ENCODE measurements at regions not wholly inside any gene's neighbourhood (a gene's known extent, or its start where the extent isn't known, plus 50 kb on each side); places are given as distances from the start of the nearest gene placed in this dataset.
"Not testable (repeated sequence)": the region's sequence is repeated elsewhere in the genome, so short reads cannot be mapped to it uniquely, and the experiment has no call there.

- H3K4me3 ChIP-seq (ENCODE audit: low read depth, low read length), result no peak overlapping the region
- WGBS, result 76% methylated on average over 2 of the region's 2 CpGs
Observed at GRCh38 chr3:20832963-20833362, 647.0 kb upstream of the SGO1 start.

DNA sequence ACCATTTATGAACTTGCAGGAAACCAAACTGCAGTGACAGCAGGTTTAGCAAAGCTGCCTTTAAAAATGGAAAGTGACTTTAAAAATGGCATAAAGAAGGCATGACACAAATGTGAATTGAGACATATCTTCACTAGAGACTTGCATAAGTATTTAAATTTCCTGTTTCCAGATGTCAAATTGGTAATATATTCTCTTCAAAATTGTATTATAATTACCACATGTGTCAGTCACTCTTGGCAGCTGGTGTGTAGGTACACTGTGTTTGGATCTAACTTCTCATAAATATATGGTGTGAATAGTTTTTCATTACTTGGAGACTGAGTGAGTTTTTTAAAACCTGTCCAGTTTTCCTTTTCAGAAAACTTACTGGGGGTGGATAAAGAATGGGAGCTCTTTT lies 636.2 kb upstream of the SGO1 start:
- H3K4me3 ChIP-seq (ENCODE audit: low read depth, low read length), result no peak overlapping the region
- no peaks in the 10 kb centered on the region for H3K4me1 ChIP-seq (ENCODE audit: insufficient read depth)
- no peaks in the 10 kb centered on the region for H3K36me3 ChIP-seq (ENCODE audit: insufficient read depth)
- H3K27ac ChIP-seq (ENCODE audit: low read depth), result no peak overlapping the region
- DNase-seq (ENCODE audit: extremely low spot score), result no peak

More at GRCh38 chr3:20832963-20833362, 647.0 kb upstream of the SGO1 start:
- no peaks in the 10 kb centered on the region for H3K4me1 ChIP-seq (ENCODE audit: insufficient read depth)
- no peak overlapping the region for H3K27ac ChIP-seq (ENCODE audit: low read depth)
- H3K36me3 ChIP-seq (ENCODE audit: insufficient read depth), result no peaks in the 10 kb centered on the region
- DNase-seq (ENCODE audit: extremely low spot score), result no peak

- not testable (repeated sequence) for DNase-seq (ENCODE audit: extremely low spot score); H3K4me1 ChIP-seq (ENCODE audit: insufficient read depth); H3K36me3 ChIP-seq (ENCODE audit: insufficient read depth); H3K27ac ChIP-seq (ENCODE audit: low read depth); H3K4me3 ChIP-seq (ENCODE audit: low read depth, low read length)
- WGBS, result 88% methylated on average over 9 of the region's 9 CpGs
Observed at GRCh38 chr3:20820872-20821271, 634.9 kb upstream of the SGO1 start.

GRCh38 chr3:20811631-20812030 lies 625.6 kb upstream of the SGO1 start:
- H3K4me3 ChIP-seq (ENCODE audit: low read depth, low read length), result no peak overlapping the region
- DNase-seq (ENCODE audit: extremely low spot score), result no peak
- H3K4me1 ChIP-seq (ENCODE audit: insufficient read depth), result no peaks in the 10 kb centered on the region
- 76% methylated on average over 2 of the region's 2 CpGs for WGBS
- H3K27ac ChIP-seq (ENCODE audit: low read depth), result no peak overlapping the region
- no peaks in the 10 kb centered on the region for H3K36me3 ChIP-seq (ENCODE audit: insufficient read depth)

- DNase-seq (ENCODE audit: extremely low spot score), result no peak
- no peaks in the 10 kb centered on the region for H3K4me1 ChIP-seq (ENCODE audit: insufficient read depth)
- no peak overlapping the region for H3K27ac ChIP-seq (ENCODE audit: low read depth)
- WGBS, result 65% methylated on average over 2 of the region's 2 CpGs
- H3K36me3 ChIP-seq (ENCODE audit: insufficient read depth), result no peaks in the 10 kb centered on the region
- no peak overlapping the region for H3K4me3 ChIP-seq (ENCODE audit: low read depth, low read length)
Observed at GRCh38 chr3:20811006-20811405, 625.0 kb upstream of the SGO1 start.

GRCh38 chr3:20810555-20810954 lies 624.5 kb upstream of the SGO1 start:
- Histone ChIP-seq H3K36me3 (ENCODE audit: insufficient read depth) (no peaks in the 10 kb centered on the region), H3K4me3 (ENCODE audit: low read depth, low read length) (no peak overlapping the region), H3K27ac (ENCODE audit: low read depth) (no peak overlapping the region), H3K4me1 (ENCODE audit: insufficient read depth) (no peaks in the 10 kb centered on the region)
- no peak for DNase-seq (ENCODE audit: extremely low spot score)

GRCh38 chr3:20809356-20809755 lies 623.4 kb upstream of the SGO1 start:
- Histone ChIP-seq H3K4me1 (ENCODE audit: insufficient read depth) (no peaks in the 10 kb centered on the region), H3K27ac (ENCODE audit: low read depth) (no peak overlapping the region), H3K36me3 (ENCODE audit: insufficient read depth) (no peaks in the 10 kb centered on the region), H3K4me3 (ENCODE audit: low read depth, low read length) (no peak overlapping the region)
- DNase-seq (ENCODE audit: extremely low spot score), result no peak
- WGBS, result 87% methylated on average over 3 of the region's 3 CpGs

DNA sequence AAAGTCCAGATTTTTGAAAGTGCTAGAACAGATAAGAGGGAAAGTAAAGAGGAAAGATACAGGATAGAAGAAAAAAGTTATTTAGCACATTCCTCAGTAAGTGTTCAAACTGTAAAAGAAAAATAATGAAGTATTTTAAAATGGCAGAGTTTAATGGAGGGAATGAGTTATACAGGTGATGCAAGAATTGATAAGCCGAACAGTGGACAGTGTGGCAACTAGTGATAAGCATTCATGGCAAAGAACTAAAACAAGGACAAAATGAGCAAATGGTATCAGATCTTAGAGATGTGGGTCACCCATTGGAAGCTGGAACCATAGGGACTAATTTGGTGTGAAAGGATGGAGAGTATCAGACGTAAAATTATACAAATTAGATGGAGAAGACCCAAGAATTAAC lies 622.9 kb upstream of the SGO1 start:
- Histone ChIP-seq H3K36me3 (ENCODE audit: insufficient read depth) (no peaks in the 10 kb centered on the region), H3K4me1 (ENCODE audit: insufficient read depth) (no peaks in the 10 kb centered on the region), H3K4me3 (ENCODE audit: low read depth, low read length) (no peak overlapping the region), H3K27ac (ENCODE audit: low read depth) (no peak overlapping the region)
- DNase-seq (ENCODE audit: extremely low spot score), result no peak
- WGBS, result 95% methylated on average over 2 of the region's 2 CpGs

DNA sequence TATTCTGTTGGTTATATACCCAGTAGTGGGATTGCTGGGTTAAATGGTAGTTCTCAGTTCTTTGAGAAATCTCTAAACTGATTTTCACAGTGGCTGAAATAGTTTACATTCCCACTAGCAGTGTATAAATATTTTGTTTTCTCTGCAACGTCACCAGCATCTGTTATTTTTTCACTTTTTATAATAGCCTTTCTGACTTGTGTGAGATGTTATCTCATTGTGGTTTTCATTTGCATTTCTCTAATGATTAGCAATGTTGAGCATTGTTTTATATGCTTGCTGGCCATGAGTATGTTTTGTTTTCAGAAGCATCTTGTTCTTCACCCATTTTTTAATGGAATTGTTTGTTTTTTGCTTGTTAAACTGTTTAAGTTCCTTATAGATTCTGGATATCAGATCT lies 612.7 kb upstream of the SGO1 start:
- no peaks in the 10 kb centered on the region for H3K36me3 ChIP-seq (ENCODE audit: insufficient read depth)
- DNase-seq (ENCODE audit: extremely low spot score), result no peak
- WGBS, result 52% methylated on average over 1 of the region's 1 CpG
- no peak overlapping the region for H3K4me3 ChIP-seq (ENCODE audit: low read depth, low read length)
- H3K27ac ChIP-seq (ENCODE audit: low read depth), result no peak overlapping the region
- H3K4me1 ChIP-seq (ENCODE audit: insufficient read depth), result no peaks in the 10 kb centered on the region

- 41% methylated on average over 4 of the region's 4 CpGs for WGBS
- Histone ChIP-seq H3K4me3 (ENCODE audit: low read depth, low read length) (no peak overlapping the region), H3K36me3 (ENCODE audit: insufficient read depth) (no peaks in the 10 kb centered on the region), H3K27ac (ENCODE audit: low read depth) (no peak overlapping the region), H3K4me1 (ENCODE audit: insufficient read depth) (no peaks in the 10 kb centered on the region)
- DNase-seq (ENCODE audit: extremely low spot score), result no peak
Observed at GRCh38 chr3:20787005-20787404, 601.0 kb upstream of the SGO1 start.

- 71% methylated on average over 1 of the region's 1 CpG for WGBS
- no peak for DNase-seq (ENCODE audit: extremely low spot score)
- Histone ChIP-seq H3K27ac (ENCODE audit: low read depth) (no peak overlapping the region), H3K4me3 (ENCODE audit: low read depth, low read length) (no peak overlapping the region), H3K36me3 (ENCODE audit: insufficient read depth) (no peaks in the 10 kb centered on the region), H3K4me1 (ENCODE audit: insufficient read depth) (no peaks in the 10 kb centered on the region)
Observed at GRCh38 chr3:20776692-20777091, 590.7 kb upstream of the SGO1 start.

DNA sequence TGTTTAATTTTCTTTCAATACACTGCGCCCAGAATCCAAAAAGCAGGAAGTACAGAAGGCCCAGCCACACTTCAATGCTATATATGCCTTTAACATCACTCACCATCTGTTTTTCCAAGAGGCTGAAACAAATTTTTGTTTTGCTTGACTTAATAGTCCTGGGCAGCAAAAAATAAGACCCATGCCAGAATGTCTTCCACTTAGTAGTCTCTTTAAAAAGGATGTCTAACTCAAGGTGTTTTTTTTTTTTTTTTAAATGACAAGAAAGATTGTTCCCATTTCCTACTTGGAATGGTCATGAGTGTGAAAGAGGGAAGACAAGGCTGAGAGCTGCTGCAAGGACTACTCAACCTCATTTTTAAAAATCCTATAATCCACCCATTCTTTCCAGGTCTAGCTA lies 590.3 kb upstream of the SGO1 start:
- H3K36me3 ChIP-seq (ENCODE audit: insufficient read depth), result no peaks in the 10 kb centered on the region
- H3K4me1 ChIP-seq (ENCODE audit: insufficient read depth), result no peaks in the 10 kb centered on the region
- no peak overlapping the region for H3K4me3 ChIP-seq (ENCODE audit: low read depth, low read length)
- 53% methylated on average over 1 of the region's 1 CpG for WGBS
- no peak for DNase-seq (ENCODE audit: extremely low spot score)
- H3K27ac ChIP-seq (ENCODE audit: low read depth), result no peak overlapping the region

DNA sequence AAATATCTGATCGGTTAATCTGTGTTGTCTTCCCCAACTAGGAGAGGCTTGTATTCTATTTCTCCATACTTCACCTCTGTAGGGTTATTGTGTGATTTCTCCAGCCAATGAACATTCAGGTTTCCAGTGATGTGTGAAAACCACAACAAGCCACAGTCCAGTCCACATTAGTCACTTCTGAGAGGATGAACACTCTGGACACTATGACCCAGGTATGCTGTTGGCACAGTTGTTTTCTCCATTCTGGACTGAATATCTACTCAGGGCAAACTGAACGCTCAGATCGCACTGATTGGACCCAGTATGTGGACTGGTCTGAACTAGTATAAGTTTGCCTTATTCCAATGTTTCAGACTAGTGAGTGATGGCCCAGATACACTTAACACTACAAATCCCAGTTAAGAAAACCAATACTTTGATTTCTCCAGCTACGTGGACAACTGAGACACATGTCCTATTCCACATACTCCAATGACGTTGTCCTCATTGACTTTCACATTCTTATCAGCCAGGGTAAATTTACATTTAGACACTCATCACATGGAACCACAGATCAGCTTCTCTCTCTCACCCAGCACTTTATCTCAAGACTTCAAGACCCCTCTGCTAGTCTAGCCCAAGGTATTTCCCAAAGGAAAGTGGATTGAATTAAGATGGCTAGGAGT lies 587.4 kb upstream of the SGO1 start:
- DNase-seq (ENCODE audit: extremely low spot score), result no peak
- no peaks in the 10 kb centered on the region for H3K4me1 ChIP-seq (ENCODE audit: insufficient read depth)
- H3K36me3 ChIP-seq (ENCODE audit: insufficient read depth), result no peaks in the 10 kb centered on the region
- no peak overlapping the region for H3K4me3 ChIP-seq (ENCODE audit: low read depth, low read length)
- H3K27ac ChIP-seq (ENCODE audit: low read depth), result no peak overlapping the region
- WGBS, result 95% methylated on average over 5 of the region's 5 CpGs

DNA sequence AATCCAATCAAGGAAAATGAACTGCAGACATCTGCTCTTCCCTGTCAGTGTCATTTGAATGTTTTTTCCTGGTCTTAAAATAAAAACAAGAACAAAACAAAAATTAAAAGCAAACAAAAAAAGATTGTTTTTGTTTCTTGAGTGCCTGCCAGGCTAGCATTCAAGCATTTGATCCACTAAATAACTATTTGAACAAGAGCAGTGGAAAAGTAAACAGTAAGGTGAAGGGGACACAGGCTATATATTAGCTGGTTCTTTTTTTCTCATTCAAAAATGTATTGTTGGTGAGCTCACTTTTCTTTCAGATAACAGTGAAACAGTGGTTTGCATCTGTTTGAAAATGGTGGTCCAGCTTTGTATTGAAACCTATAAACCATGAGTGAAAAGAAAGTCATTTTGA lies 586.9 kb upstream of the SGO1 start:
- no peaks in the 10 kb centered on the region for H3K4me1 ChIP-seq (ENCODE audit: insufficient read depth)
- no peaks in the 10 kb centered on the region for H3K36me3 ChIP-seq (ENCODE audit: insufficient read depth)
- no peak overlapping the region for H3K4me3 ChIP-seq (ENCODE audit: low read depth, low read length)
- no peak overlapping the region for H3K27ac ChIP-seq (ENCODE audit: low read depth)
- no peak for DNase-seq (ENCODE audit: extremely low spot score)

DNA sequence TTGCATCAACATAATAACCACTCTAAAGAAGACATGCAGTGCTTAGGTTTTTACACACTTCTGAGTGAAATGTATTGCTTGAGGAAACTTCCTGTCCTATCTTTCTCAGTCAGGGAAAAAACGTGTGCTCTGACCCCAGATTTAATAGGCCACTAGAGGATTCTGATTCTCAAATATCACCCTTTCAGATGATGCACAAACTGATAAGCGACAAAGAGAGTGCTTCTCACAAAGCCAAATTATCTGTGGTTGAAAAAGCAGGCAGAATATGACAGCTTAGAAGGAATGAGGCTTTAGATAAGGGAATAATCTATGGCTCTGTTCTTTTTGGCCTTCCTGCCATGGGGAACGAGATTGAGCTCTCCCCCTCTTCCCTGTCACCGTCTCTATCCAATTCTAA lies 583.4 kb upstream of the SGO1 start:
- Histone ChIP-seq H3K36me3 (ENCODE audit: insufficient read depth) (no peaks in the 10 kb centered on the region), H3K27ac (ENCODE audit: low read depth) (no peak overlapping the region), H3K4me1 (ENCODE audit: insufficient read depth) (no peaks in the 10 kb centered on the region), H3K4me3 (ENCODE audit: low read depth, low read length) (no peak overlapping the region)
- WGBS, result 50% methylated on average over 4 of the region's 4 CpGs
- no peak for DNase-seq (ENCODE audit: extremely low spot score)

All from urinary bladder (tissue), 3 donors.